PC-9 (cell line): ENCODE measurements at regions not wholly inside any gene's neighbourhood (a gene's known extent, or its start where the extent isn't known, plus 50 kb on each side); places are given as distances from the start of the nearest gene placed in this dataset.

Experiments
- EZH2 ChIP-seq: fragments of 200-600 bp; sonication (generic); IDR thresholded peaks from 2 replicates; pipeline ENCODE4 v1.8.0; 2017; ENCODE audit warnings: antibody characterized with exemption, low read depth
- TF ChIP-seq, protein P1 (sequence below): fragments of 200-600 bp; sonication (generic); conservative IDR thresholded peaks from 2 replicates; pipeline ENCODE4 v1.6.1; 2017; ENCODE audit warnings: mixed run types, antibody characterized with exemption, mild to moderate bottlenecking, moderate library complexity

DNA sequence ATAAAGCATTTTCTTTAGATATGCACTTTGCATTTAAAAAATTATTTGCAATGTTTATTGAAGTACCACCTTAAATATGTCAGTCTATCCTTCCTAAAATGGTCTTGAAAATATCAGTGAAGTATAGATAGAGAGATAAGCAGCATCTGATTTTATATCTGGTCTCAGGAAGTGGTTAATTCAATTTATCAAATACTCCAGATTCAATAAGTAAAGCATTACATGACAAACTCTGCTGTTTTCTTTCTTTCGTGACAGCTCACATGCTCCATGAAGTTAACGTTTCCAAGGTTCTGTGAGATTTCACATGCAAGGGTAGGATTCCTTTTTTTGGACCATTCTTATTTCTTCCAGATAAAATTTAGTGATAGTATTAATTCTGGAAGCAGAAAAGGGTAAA is 775.4 kb upstream of the ROBO1 start:
- TF ChIP-seq, protein P1, sequence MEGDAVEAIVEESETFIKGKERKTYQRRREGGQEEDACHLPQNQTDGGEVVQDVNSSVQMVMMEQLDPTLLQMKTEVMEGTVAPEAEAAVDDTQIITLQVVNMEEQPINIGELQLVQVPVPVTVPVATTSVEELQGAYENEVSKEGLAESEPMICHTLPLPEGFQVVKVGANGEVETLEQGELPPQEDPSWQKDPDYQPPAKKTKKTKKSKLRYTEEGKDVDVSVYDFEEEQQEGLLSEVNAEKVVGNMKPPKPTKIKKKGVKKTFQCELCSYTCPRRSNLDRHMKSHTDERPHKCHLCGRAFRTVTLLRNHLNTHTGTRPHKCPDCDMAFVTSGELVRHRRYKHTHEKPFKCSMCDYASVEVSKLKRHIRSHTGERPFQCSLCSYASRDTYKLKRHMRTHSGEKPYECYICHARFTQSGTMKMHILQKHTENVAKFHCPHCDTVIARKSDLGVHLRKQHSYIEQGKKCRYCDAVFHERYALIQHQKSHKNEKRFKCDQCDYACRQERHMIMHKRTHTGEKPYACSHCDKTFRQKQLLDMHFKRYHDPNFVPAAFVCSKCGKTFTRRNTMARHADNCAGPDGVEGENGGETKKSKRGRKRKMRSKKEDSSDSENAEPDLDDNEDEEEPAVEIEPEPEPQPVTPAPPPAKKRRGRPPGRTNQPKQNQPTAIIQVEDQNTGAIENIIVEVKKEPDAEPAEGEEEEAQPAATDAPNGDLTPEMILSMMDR = no peak
- TF ChIP-seq EZH2 = no peak
